ENCODE measurements at regions not wholly inside any gene's neighbourhood (a gene's known extent, or its start where the extent isn't known, plus 50 kb on each side); places are given as distances from the start of the nearest gene placed in this dataset.
"Not testable (repeated sequence)": the region's sequence is repeated elsewhere in the genome, so short reads cannot be mapped to it uniquely, and the experiment has no call there.

DNA sequence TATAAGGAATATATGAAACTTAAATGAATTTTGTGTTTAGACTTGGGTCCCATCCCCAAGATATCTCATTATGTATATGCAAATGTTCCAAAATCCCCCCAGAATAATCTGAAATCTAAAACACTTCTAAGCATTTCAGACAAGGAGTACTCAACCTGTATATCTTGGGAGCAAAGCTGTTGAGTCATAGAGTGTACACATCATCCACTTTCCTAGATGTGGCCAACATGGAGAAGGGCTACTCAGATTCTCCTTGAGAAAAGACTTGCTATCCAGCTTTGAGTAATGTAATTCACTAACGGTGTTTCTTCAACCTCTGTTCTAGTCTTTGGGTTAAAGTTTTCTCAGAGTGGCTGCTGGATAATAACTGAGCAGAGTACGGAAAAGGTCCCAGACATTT lies 215.5 kb upstream of the POU1F1 start:
- no peak for DNase-seq

DNA sequence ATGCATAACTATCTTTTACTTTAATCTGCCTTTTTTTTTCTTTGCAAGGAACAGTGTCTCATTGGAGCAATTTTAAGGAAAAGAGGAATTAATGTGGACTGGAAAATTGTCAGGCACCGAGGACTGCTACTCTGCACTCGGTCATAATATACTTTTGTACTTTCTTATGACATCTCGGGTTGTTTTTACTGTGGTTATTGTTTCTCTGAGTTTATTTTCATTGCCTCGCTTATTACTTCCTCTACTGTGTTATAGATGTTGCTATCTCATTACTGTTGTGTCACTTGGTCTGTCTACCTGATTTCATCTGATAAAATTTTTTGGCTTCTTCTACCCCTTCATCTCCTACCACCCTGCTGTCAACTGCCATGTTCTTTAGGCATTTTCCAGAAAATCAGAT lies 213.5 kb upstream of the POU1F1 start:
- no peak for DNase-seq

DNA sequence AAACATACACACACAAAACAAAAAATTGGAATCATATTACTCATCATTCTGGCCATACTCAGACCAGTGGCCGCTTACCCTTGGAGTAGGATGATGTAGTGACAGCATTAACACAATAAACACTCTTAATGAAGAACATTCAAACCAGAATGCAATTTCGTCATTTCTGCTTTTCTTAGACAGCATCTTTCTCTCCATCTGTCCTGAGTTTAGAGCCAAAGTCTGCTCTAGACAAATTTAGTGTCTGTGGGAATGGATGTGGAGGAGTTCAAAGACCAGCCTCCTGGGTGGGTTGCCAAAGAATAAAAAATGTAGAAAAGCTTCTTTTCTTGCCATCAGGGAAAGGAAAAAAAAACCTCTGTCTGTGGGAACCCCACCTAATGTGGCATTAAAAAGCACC lies 212.4 kb upstream of the POU1F1 start:
- no peak for DNase-seq

DNA sequence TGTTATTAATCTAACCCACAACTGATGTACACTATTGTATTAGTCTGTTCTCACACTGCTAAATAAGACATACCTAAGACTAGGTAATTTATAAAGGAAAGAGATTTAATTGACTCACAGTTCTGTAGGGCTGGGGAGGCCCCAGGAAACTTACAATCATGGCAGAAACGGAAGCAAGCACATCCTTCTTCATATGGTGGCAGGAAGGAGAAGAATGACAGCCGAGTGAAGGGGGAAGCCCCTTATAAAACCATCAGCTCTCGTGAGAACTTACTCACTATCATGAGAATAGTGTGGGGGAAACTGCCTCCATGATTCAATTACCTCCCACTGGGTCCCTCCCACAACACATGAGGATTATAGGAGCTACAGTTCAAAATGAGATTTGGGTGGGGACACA lies 210.3 kb upstream of the POU1F1 start:
- not testable (repeated sequence) for DNase-seq

DNA sequence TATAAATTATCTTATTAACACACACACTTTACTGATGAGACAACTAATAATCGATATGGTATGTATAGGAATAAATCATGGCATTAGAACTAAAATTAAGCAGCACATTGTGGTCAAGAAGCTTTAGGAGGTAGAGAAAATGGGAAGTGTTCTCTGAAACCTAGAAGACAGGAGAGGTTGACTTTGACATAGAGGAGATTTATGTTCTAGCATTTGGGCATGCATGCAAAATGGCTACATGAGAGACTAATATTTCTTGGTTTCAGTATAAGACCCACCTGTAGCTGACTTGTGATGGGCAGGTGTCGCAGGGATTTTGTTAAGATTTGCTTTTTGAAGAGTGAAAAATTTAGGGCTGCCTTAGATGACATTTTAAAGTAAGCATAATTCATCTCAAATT lies 209.7 kb upstream of the POU1F1 start:
- no peak for DNase-seq

DNA sequence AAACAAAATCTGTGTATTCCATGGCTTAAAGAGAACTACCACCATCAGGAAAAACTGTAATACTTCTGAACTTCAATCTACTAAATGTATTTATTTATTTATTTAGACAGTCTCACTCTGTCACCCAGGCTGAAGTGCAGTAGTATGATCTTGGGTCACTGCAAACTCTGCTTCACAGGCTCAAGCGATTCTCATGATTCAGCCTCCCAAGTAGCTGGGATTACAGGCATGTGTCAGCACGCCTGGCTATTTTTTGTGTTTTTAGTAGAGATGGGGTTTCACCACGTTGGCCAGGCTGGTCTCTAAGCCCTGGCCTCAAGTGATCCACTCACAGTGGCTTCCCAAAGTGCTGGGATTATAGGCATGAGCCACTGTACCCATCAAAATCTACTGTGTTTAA lies 202.3 kb upstream of the POU1F1 start:
- DNase-seq, result no peak

DNA sequence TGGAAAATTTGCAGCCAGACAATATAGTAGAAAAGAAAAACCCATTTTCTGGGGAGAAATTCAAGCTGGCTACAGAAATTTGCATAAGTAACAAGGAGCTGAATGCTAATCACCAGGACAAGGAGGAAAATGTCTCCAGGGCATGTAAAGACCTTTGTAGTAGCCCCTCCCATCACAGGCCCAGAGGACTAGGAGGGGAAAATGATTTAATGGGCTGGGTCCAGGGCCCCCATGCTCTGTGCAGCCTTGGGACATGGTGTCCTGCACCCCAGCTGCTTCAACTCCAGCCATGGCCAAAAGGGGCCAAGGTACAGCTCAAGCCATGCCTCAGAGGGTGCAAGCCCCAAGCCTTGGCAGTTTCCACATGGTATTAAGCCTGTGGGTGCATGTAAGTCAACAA lies 197.6 kb upstream of the POU1F1 start:
- no peak for DNase-seq

DNA sequence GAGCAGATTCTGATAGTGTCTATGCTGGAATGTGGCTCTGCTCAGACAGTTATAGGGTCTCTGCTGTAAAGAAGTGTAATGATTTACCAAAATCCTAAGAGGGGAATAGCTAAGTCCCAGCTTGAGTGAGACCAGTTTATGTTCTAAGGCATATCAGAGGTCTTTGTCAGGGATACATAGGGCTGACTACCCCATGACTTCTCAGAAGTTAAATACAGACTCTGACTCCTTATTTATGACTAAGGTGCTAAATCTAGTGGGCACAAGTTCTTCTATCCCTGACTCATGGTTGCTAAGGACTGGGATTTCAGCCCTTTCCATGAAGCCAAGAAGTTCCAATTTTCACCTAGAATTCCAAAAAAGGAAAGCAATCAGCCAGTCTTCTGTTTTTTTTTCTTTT lies 192.6 kb upstream of the POU1F1 start:
- DNase-seq, result no peak

DNA sequence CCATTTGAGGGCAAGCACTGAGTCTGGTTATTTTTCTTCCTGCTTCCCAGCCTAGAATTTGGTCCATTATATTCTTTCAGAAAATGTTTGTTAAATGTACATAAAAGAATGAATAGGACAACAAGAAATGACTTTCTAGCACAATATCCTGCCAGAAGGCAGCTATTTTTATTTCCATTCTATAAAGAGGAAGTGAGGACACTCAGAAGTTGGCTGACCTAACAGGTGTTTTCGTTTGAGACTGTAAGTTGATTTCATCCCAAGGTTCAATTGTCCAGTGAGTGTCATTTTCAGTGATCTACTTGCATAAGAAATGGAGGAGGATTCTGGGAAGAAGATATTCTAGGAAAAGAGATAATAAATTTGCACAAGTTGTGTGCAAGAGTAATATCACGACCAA lies 191.9 kb upstream of the POU1F1 start:
- DNase-seq, result no peak

DNA sequence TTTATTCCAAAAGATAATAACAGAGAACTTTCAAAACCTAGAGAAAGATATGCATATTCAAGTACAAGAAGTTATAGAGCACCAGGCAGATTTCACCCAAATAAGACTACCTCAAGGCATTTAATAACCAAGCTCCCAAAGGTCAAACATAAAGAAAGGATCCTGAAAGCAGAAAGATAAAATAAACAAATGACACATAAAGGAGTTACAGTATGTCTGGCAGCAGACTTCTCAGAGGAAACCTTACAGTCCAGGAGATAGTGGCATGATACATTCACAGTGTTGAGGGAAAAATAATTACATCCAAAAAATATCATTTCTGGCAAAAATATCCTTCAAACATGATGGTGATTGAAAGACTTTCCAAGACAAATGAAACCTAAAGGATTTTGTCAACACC lies 185.8 kb upstream of the POU1F1 start:
- no peak for DNase-seq

DNA sequence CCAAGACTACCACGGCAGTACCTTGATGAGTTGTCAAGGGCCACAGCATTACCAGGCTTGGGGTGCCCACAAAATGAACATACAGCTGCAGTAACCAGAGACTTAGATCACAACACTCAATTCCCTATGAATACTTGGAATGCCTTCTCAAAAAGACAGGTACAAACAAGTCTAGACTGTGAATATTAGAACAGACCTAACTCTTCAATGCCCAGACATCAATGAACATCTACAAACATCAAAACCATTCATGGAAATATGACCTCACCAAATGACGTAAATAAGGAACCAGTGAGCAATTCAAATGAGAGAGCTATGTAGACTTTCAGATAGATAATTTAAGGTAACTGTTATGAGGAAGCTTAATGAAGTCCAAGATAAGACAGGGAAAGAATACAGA lies 185.1 kb upstream of the POU1F1 start:
- no peak for DNase-seq

DNA sequence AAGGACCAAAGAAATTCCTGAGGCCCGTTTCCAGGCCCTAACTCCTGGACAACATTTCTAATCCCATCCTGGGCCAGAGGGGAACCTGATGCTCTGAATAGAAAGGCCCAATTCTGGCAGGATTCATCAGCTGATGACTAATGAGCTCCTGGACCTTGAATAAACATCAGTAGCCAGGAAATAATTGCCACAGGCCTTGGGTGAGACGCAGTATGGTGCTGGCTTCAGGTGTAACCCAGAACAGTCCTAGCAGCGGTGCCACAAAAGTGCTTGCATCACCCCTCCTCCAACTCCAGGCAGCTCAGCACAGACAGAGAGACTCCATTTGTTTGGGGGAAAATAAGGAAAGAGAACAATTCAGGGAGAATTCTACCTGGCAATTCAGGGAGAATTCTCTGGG lies 184.7 kb upstream of the POU1F1 start:
- no peak for DNase-seq

DNA sequence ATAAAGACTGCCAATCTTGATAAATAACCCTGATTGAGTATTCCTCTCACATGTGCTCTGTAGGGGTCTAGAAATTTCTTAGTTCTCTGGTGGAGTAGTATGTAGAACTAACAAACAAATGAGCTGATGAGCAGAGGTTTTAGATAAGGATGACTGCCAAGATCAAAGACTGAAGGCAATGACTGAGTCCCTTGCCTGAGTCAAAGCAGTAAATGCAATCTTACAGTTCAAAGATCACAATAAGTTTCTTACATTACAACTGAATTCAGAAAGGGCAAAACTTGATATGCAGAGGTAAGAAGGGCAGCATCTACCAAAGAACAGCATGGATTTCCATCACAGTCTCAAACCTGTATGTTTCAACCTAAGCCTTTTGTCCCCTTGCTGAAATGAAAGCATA lies 172.2 kb upstream of the POU1F1 start:
- DNase-seq, result no peak

DNA sequence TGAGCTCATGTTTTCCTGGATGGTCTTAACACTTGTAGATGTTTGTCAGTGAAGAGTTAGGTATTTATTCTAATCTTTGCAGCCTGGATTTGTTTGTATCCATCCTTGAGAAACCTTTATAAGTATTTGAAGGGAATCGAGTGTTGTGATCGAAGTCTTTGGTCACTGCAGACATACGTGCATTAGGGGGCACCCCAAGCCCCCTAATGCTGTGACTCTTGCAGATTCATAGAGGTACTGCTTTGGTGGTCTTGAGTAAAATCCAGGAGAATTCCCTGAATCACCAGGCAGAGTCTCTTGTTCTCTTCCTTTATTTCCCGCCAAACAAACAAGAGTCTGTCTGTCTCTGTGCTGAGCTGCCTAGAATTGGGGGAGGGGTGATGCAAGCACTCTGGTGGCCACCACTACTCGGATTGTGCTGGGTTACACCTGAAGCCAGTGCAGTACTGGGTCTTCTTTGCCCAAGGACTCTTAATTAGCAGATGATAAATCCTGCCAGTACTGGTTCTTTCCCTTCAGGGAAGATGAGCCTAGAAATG lies 170.5 kb upstream of the POU1F1 start:
- DNase-seq, result no peak

DNA sequence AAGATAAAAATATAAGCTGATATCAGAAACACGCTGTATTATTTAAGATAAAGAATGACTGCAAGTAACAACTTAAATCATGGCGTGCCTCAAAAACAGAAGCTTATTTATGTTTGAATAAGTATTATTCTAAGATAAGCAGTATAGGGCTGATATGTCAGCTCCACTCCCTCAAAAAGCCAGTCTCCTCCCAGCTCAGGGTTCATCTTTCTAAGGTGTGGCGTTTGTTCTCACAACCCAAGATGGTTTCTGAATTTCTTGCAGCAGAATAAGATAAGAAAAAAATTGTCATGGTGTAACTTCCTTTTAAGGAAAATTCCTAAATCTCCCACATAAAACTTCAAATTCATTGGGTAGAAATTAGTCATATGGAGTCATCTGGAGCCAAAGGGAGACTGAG lies 166.1 kb upstream of the POU1F1 start:
- no peak for DNase-seq

DNA sequence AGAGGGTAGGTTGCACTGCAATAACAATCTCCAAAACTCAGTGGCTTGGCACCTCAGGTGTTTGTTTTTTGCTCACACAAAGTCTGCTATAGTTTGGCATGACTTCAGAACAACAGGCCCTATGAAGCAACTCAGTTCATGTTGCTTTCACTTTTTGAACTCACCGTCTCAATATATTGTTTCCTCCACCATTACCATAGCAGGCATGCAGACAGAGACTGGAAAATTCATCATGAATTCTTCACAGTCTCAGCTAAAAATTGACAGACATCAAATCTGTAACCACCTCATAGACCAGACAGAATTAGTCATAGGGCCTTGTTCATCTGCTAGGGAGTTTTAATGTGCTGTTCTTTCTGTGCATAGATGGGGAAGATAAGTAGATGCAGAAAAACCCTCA lies 161.4 kb upstream of the POU1F1 start:
- no peak for DNase-seq

DNA sequence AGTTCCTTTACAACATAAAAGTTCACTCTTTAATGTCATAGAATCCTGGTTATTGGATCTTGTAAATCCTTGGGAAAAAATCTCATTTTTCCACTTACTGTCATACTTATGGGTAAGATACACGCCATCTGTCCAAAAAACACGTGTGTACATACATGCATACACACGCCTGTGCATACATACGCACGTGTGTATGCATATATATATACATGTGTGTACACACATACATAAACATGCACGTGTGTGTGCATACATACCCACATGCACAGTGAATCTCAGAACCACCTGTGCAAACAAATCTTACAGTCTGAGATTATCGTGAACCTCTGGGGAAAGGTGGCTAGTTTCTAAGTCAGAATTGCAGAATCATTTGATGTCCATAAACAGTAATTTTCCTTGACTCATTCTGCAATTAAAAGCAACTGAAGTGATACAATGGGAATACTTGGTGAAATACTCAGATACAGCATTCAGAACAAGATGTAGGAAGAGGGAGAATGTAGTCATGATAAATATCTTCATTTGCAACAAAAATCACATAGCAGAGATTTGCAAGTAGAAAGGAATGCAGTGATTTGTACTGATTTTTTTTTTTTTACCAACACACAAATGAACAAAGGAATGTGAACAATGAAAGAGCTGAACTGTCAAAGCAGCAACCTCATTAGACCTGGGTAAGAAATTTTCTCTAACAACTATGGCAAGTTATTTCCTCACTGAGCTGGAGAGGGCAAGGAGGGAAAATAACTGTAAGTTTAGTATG lies 160.6 kb upstream of the POU1F1 start:
- DNase-seq, result no peak

DNA sequence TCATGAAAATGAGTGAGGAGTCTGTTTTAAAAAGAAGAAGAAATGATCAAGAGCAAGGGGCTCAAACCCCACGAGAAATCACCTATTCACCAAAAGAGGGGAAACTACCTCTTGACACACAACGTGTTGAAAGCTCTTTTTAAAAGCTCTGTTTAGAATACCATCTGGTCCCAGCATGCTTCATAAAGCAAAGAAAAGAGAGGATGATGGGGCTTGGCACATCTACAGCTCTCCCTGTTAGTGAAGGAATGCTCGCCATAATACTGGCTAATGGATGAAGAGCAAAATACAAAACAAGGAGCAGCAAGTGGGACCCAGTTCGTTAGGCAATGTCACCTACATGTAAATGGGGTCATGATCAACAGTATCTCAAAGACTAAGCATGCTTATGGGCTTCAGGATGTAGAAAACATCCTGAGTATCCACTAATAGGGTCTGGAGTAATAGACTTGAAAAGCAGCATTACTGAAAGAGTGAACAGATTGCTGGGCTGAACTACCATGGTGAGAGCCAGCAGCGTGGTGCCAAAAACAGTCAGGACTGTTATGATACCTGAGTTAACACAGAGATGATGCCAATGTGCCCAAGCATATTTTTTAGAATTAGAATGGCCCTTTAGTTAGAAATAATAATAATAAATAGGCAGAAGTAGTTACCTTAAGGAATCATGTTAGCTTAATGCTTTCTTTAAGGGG lies 159.7 kb upstream of the POU1F1 start:
- DNase-seq, result no peak

DNA sequence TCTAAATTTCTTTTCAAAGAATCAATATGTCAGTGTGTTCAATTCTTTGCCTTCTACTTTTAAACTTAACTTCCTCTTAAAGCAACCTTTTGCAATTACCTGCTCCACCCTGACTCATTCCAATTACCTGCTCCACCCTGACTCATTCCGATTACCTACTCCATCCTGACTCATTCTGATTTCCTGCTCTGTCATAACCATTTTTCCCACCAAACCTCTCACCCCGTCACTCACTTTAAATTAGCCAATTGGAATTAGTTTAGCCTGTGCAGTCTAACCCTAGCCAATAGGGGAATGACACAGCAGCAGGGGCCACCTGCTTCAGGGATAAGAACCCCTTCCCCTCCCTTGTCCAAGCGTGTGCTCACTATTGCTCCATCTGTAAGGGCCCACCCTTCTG lies 157.1 kb upstream of the POU1F1 start:
- not testable (repeated sequence) for DNase-seq

DNA sequence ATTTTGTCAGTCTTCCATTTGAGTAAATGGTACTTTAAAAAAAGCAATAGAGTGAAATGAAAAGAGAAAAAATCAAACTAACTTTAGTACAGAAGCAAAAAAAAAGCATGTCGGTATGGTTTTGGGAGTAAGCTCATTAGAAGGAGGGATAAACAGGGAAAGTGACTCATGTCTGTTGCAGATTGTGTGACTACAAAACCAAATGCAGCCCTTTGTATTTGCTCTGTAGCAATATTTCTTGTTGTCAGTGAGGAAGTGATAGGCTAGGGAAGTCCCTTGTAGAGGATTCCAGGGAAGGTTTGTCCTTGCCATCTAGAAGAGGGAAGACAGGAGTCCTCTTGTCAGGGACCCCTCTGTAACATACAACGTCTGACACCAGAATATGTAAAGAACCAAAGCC lies 150.5 kb upstream of the POU1F1 start:
- DNase-seq, result no peak

DNA sequence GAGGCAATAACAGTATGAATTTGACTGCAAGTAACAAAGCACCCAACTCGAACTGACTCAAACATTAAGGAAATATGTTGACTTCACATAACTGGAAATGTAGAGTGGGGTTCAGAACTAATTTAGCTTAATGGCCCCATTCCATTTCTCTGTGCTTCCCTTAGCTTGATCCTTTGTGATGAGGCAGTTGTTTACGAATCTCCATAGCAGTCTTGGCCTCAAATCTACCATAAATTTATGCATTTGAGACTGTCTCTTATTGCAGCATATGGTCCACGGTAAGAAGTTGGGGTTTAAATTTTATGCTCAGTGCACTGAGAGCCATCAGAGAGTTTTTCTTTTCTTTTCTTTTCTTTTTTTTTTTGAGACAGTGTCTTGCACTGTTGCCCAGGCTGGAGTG lies 148.7 kb upstream of the POU1F1 start:
- no peak for DNase-seq

DNA sequence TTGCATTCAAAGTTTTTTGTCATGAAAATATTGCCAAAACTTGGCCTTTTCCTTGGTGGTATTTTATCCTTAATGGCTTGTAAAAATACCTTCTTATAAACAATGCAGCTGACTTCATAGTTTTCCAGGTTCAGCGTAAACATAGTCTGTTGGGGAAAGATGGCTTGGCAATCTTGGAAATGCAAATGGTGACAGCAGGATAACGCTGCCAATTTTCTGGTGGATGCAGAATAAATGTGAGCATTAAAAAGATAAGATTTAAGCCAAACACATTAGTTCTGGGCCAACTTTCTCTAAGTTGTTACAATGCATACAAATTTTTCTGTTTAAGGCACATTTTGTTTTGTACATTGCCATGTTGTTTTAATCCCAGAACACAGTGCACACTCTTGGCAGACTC lies 147.0 kb upstream of the POU1F1 start:
- DNase-seq, result no peak

DNA sequence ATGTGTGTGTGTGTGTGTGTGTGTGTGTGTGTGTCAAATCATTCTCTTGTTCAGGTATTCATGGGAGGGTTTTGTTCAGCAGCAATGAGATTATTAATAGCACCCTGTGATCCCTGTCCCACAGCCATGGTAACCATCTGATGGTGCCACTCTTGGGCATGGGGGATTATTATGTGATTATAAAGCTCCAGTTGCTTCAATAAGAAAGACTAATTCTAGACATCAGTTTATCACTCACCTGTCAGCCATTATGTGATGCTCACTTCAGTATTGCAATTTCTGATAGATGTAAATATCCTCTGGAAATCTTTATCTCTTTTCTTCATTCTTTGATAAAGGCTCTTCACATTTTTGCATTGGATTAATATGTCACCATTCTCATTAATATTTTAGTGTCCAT lies 145.9 kb upstream of the POU1F1 start:
- DNase-seq, result no peak

DNA sequence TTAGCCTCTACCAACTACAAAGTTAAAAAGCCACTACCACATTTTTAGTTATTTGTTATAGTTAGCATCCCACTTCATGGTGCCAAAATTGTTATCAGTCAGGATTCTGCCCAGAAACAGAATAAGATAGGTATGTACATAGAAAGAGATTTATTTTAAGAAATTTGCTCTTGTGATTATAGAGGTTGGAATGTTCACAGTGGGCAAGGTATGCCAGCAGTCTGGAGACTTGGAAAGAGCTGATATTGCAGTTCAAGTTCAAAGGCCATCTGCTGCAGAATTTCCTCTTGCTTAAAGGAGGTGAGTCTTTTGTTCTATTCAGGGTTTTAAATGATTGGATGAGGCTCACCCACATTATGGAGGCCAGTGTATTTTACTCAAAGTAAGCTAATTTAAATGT lies 143.8 kb upstream of the POU1F1 start:
- no peak for DNase-seq
